Osteocyte (in vitro differentiated cells): ENCODE measurements at regions not wholly inside any gene's neighbourhood (a gene's known extent, or its start where the extent isn't known, plus 50 kb on each side); places are given as distances from the start of the nearest gene placed in this dataset.

Experiments used
- DNase-seq: peaks from one replicate; pipeline ENCODE4 v3.0.0; 2021; ENCODE audit warnings: mixed read lengths; ENCODE audit not compliant: unreplicated experiment; ENCODE audit errors: extremely low spot score
- H3K27ac Mint-ChIP-seq: one replicate; pipeline ENCODE4 v1.8.0; 2021; ENCODE audit warnings: mild to moderate bottlenecking, mixed read lengths; ENCODE audit not compliant: unreplicated experiment
- H3K27me3 Mint-ChIP-seq: one replicate; pipeline ENCODE4 v1.8.0; 2021; ENCODE audit warnings: mixed read lengths; ENCODE audit not compliant: unreplicated experiment
- H3K36me3 Mint-ChIP-seq: one replicate; pipeline ENCODE4 v1.8.0; 2021; ENCODE audit warnings: mixed read lengths; ENCODE audit not compliant: unreplicated experiment
- H3K4me1 Mint-ChIP-seq: one replicate; pipeline ENCODE4 v1.8.0; 2021; ENCODE audit warnings: mixed read lengths; ENCODE audit not compliant: unreplicated experiment
- H3K4me3 Mint-ChIP-seq: one replicate; pipeline ENCODE4 v1.8.0; 2021; ENCODE audit warnings: mild to moderate bottlenecking, moderate library complexity, mixed read lengths; ENCODE audit not compliant: unreplicated experiment
- H3K9me3 Mint-ChIP-seq: one replicate; pipeline ENCODE4 v1.8.0; 2021; ENCODE audit warnings: mixed read lengths; ENCODE audit not compliant: unreplicated experiment
- TF ChIP-seq, protein P1 (sequence below): fragments of 200-600 bp; sonication (generic); IDR thresholded peaks from 2 replicates; pipeline ENCODE4 v1.5.0; 2021; ENCODE audit warnings: antibody characterized with exemption, mild to moderate bottlenecking, moderate library complexity

GRCh38 chr18:77970814-77971213 is 721.2 kb downstream of the GALR1 start:
- H3K4me1 Mint-ChIP-seq: no peaks in the 10 kb centered on the region
- TF ChIP-seq, protein P1, sequence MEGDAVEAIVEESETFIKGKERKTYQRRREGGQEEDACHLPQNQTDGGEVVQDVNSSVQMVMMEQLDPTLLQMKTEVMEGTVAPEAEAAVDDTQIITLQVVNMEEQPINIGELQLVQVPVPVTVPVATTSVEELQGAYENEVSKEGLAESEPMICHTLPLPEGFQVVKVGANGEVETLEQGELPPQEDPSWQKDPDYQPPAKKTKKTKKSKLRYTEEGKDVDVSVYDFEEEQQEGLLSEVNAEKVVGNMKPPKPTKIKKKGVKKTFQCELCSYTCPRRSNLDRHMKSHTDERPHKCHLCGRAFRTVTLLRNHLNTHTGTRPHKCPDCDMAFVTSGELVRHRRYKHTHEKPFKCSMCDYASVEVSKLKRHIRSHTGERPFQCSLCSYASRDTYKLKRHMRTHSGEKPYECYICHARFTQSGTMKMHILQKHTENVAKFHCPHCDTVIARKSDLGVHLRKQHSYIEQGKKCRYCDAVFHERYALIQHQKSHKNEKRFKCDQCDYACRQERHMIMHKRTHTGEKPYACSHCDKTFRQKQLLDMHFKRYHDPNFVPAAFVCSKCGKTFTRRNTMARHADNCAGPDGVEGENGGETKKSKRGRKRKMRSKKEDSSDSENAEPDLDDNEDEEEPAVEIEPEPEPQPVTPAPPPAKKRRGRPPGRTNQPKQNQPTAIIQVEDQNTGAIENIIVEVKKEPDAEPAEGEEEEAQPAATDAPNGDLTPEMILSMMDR: no peak
- H3K27me3 Mint-ChIP-seq: no peaks in the 10 kb centered on the region
- no peak overlapping the region for H3K27ac Mint-ChIP-seq
- DNase-seq: no peak
- H3K4me3 Mint-ChIP-seq: no peak overlapping the region
- peaks cover 38% of the 10 kb centered on the region for H3K9me3 Mint-ChIP-seq
- no peaks in the 10 kb centered on the region for H3K36me3 Mint-ChIP-seq

DNA sequence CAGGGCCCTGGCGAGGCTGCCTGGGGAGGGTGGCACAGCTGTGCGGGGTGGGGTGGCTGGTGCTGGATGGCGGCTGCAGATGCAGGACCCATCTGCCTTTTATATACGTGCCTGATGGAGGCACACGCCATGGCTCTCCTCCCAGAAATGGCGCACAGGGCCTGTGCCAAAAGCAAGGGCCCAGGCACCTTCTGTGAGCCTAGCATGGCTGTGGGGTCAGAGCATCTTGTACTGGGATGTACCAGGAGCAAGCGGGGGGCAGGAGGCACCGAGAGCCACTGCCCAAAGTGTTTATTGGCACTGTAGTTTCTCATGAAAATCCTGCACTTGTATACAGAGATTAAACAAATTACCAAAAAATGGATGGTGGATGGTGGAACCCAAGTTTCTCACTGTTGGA is 724.1 kb downstream of the GALR1 start:
- TF ChIP-seq, protein P1: no peak
- no peaks in the 10 kb centered on the region for H3K36me3 Mint-ChIP-seq
- H3K9me3 Mint-ChIP-seq: peaks cover 52% of the 10 kb centered on the region
- H3K4me1 Mint-ChIP-seq: no peaks in the 10 kb centered on the region
- DNase-seq: no peak
- no peak overlapping the region for H3K4me3 Mint-ChIP-seq
- H3K27me3 Mint-ChIP-seq: no peaks in the 10 kb centered on the region
- no peak overlapping the region for H3K27ac Mint-ChIP-seq

DNA sequence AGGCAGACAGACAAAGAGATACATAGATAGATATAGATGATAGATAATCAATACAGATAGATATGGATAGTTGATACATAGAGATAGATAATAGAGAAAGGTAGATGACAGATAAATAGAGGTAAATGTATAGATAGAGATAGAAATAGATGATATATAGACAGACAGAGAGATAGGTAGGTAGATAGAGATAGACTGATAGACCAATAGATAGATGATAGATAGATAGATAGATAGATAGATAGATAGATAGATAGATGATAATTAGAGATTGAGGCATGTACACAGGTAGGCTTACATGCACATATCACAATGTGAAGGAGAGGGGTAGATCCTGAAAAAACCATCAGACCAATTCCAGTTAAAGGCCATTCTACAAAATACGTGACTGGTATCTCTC is 724.7 kb downstream of the GALR1 start:
- no peaks in the 10 kb centered on the region for H3K4me1 Mint-ChIP-seq
- H3K36me3 Mint-ChIP-seq: no peaks in the 10 kb centered on the region
- TF ChIP-seq, protein P1: no peak
- H3K27me3 Mint-ChIP-seq: no peaks in the 10 kb centered on the region
- peaks cover 52% of the 10 kb centered on the region for H3K9me3 Mint-ChIP-seq
- H3K4me3 Mint-ChIP-seq: no peak overlapping the region
- no peak overlapping the region for H3K27ac Mint-ChIP-seq
- no peak for DNase-seq

DNA sequence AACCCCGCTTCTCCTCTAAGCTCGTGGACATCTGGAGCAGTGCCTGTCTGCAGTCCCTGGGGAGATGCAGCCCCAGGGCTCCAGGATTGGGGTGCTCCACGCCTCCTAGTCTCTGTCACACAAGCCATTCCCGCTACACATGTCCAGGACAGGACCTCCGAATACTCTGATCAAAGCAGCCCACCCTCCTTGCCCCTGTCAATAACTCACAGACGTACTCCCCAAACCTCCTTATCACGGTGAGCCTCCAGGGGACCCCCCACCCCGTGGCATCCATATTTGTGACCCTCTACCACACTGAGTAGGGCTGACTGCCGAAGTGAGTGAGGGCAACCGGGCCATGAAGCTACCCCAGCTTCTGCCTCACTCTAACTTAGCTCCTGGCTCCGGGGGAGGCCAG is 727.7 kb downstream of the GALR1 start:
- no peaks in the 10 kb centered on the region for H3K27me3 Mint-ChIP-seq
- no peaks in the 10 kb centered on the region for H3K36me3 Mint-ChIP-seq
- peaks cover 55% of the 10 kb centered on the region for H3K9me3 Mint-ChIP-seq
- TF ChIP-seq, protein P1: no peak
- H3K4me3 Mint-ChIP-seq: no peak overlapping the region
- H3K4me1 Mint-ChIP-seq: no peaks in the 10 kb centered on the region
- H3K27ac Mint-ChIP-seq: no peak overlapping the region
- DNase-seq: no peak

DNA sequence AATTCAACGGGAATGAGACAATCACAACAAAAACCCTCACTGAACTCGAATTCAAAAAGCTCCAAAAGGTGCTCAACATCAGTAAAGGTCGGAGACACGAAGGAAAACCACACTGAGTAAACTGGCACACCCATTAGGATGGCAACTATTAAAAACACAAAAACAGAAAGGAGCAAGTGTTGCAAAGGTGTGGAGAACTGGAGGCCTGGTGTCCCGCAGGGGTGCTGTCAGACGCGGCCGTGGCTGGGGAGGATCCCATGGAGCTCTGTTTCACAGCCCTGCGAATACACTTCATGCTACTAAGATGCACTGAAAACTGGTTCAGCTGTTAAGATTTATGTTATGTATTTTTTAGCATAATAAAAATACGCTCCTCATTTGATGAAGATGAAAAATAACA is 730.6 kb downstream of the GALR1 start:
- no peaks in the 10 kb centered on the region for H3K36me3 Mint-ChIP-seq
- peaks cover 43% of the 10 kb centered on the region for H3K9me3 Mint-ChIP-seq

More for the DNA sequence above, 730.6 kb downstream of the GALR1 start:
- DNase-seq: no peak
- H3K4me1 Mint-ChIP-seq: no peaks in the 10 kb centered on the region
- no peak overlapping the region for H3K4me3 Mint-ChIP-seq
- no peaks in the 10 kb centered on the region for H3K27me3 Mint-ChIP-seq
- TF ChIP-seq, protein P1: no peak
- no peak overlapping the region for H3K27ac Mint-ChIP-seq
